ENCODE measurements at regions not wholly inside any gene's neighbourhood (a gene's known extent, or its start where the extent isn't known, plus 50 kb on each side); places are given as distances from the start of the nearest gene placed in this dataset.
"Not testable (repeated sequence)": the region's sequence is repeated elsewhere in the genome, so short reads cannot be mapped to it uniquely, and the experiment has no call there.

DNA sequence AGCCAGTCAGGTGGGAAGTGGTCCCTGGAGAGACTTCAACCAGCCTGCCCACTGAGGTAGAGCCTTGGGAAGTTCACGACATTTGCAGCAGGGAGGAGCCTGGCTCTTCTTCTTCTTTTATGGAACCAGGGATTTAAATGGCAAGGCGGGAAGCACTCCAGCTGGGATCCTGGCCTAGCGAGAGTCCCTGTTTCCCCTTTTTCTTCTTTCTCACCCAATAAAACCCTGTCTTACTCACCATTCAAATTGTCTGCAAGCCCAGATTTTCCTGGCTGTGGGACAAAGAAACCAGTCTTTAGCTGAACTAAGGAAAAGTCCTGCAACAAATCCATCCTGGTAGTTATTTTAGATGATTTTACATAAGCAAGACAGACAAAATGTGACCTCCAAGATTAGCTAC, 503.7 kb downstream of the CDH10 start:
- POLR2A ChIA-PET, result no interaction called here
- no peaks in the 10 kb centered on the region for H3K4me1 Mint-ChIP-seq

DNA sequence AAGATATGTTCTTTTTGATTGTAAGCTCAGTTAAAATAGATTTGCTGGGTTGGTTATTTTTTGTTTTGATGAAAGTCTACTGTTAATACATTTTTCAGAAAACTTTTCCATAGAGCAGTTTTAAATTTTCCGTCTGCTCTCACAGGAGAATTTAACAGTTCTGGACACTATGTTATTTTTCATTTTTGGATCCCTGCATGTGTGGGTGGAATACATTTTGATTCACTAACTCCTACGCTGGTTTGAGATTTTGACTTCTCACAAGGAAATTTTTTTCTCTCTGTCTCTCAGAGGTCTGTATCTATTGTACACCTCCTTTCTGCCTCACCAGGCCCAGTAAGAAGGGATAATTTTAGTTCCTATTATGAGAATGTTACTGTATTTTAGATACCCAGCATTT, 502.4 kb downstream of the CDH10 start:
- peaks cover 5% of the 10 kb centered on the region for H3K9me3 Mint-ChIP-seq
- no peak for DNase-seq
- no peaks in the 10 kb centered on the region for H3K36me3 Mint-ChIP-seq (ENCODE audit: low read depth)
- no peaks in the 10 kb centered on the region for H3K4me1 Mint-ChIP-seq
- ChIA-PET CTCF (no interaction called here), POLR2A (no interaction called here)
- H3K4me3 Mint-ChIP-seq, result no peak overlapping the region
- H3K27ac Mint-ChIP-seq, result no peak overlapping the region
- H3K27me3 Mint-ChIP-seq, result no peaks in the 10 kb centered on the region

More for the DNA sequence above, 503.7 kb downstream of the CDH10 start:
- Mint-ChIP-seq H3K9me3 (peaks cover 5% of the 10 kb centered on the region), H3K27ac (no peak overlapping the region), H3K36me3 (ENCODE audit: low read depth) (no peaks in the 10 kb centered on the region), H3K27me3 (no peaks in the 10 kb centered on the region), H3K4me3 (no peak overlapping the region)
- no peak for DNase-seq
- CTCF ChIA-PET, result no interaction called here

DNA sequence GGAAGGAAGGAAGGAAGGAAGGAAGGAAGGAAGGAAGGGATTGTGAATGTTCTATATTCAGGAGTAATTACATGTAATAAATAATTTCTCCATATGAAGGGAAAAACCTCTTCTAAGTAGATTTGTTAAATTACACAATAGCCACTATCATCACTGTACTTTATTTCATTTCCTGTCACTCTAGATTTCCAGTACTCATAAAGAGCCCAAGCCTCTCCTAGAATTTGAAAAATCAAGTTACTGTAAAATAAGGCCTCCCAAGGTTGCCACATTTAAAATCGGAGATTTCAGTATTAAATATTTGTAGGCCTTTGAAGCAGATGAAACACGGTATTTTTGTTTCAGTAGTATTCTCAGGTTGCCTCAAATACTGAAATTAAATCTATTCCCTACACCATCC, 499.0 kb downstream of the CDH10 start:
- H3K4me1 Mint-ChIP-seq, result no peaks in the 10 kb centered on the region
- CTCF ChIA-PET, result no interaction called here
- no peak overlapping the region for H3K27ac Mint-ChIP-seq
- DNase-seq, result no peak
- peaks cover 9% of the 10 kb centered on the region for H3K9me3 Mint-ChIP-seq
- no peaks in the 10 kb centered on the region for H3K27me3 Mint-ChIP-seq
- POLR2A ChIA-PET, result no interaction called here
- no peak overlapping the region for H3K4me3 Mint-ChIP-seq
- no peaks in the 10 kb centered on the region for H3K36me3 Mint-ChIP-seq (ENCODE audit: low read depth)

DNA sequence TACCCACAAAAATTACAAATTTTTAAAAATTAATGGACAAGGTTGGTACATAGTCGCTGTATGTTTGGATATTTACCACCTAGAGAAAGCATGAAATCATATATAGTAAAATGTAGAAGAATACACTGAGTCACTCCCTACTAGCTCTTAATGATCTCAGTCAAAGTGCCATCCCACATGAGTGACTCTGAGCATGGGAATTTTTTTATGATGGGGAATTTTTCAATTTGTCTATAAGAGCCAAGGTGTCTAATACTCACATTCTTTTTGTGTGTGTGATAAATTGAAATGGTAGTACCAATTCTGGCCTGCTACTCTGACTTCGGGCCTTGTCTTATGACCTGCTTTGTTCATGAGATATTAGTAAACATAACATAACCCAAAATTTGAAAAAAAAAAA, 483.2 kb downstream of the CDH10 start:
- Mint-ChIP-seq H3K36me3 (ENCODE audit: low read depth) (no peaks in the 10 kb centered on the region), H3K27ac (no peak overlapping the region), H3K4me1 (no peaks in the 10 kb centered on the region), H3K27me3 (no peaks in the 10 kb centered on the region), H3K9me3 (peaks cover 12% of the 10 kb centered on the region), H3K4me3 (no peak overlapping the region)
- POLR2A ChIA-PET, result no interaction called here
- DNase-seq, result no peak
- CTCF ChIA-PET, result no interaction called here

DNA sequence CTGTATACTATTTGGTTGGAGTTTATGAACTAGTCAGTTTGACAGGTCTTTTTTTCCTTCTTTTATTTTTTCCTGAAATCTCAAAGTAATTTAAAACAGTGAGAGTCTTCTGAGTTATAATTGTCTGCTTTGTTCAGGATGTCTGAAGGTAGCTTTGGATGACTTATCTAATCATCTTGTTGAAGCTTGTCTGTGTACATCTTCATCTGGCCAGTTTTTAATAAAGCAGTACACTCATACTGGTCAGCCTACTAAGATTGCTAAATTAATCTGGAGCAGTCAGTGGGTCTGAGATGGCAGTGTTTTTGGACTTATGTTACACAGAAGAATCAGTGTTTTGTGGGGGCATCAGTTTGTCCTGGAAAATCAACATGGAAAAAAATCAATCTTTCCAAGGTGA, 482.4 kb downstream of the CDH10 start:
- Mint-ChIP-seq H3K27ac (no peak overlapping the region), H3K4me3 (no peak overlapping the region), H3K27me3 (no peaks in the 10 kb centered on the region), H3K9me3 (peaks cover 20% of the 10 kb centered on the region), H3K4me1 (no peaks in the 10 kb centered on the region), H3K36me3 (ENCODE audit: low read depth) (no peaks in the 10 kb centered on the region)
- CTCF ChIA-PET, result no interaction called here
- POLR2A ChIA-PET, result no interaction called here
- DNase-seq, result no peak

DNA sequence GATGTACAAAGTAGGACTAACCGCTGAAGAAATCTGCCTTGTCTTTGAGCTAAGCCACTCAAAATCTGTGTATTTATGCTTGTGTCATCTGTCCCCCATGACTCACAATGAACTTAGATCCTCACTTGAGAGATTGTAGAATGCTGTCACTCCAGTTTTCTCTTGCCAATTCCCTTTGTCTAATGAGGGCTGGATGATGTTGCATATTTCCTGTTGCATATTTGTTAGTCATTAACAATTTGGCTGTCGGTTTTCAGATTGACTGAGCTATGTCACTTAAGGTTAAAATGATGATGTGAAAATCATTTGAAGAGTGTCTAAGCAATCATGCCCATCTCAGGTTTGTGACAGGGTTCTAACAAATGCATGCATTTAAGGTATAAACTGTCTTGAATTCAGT, 481.7 kb downstream of the CDH10 start:
- Mint-ChIP-seq H3K4me3 (no peak overlapping the region), H3K27me3 (no peaks in the 10 kb centered on the region), H3K4me1 (no peaks in the 10 kb centered on the region), H3K36me3 (ENCODE audit: low read depth) (no peaks in the 10 kb centered on the region), H3K9me3 (peaks cover 20% of the 10 kb centered on the region), H3K27ac (no peak overlapping the region)
- ChIA-PET CTCF (no interaction called here), POLR2A (interaction anchor here (0.6 kb wide), 1 partner anchor 1134 kb away, joined by 3 read pairs; no protein-coding TSS in a partner anchor)
- DNase-seq, result no peak

DNA sequence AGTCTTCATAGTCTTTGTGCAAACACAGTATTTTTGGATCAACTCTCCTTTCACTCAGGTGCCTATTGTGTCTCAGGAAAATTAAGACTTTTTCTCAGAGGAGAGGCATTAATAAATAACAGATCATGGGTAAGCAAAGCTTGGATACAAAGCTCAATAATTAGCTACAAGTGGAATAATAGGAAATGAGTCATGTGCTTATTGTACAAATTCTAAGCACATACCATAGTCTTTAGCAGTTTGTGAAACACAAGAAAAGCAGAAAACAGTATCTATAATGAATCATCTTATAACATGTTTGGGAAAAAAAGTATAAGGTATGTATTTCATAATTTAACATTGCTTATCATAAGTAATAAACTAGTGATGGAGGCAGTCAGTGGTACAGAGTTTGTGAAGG, 477.0 kb downstream of the CDH10 start:
- H3K27ac Mint-ChIP-seq, result no peak overlapping the region
- H3K4me1 Mint-ChIP-seq, result no peaks in the 10 kb centered on the region
- ChIA-PET POLR2A (no interaction called here), CTCF (no interaction called here)
- no peak overlapping the region for H3K4me3 Mint-ChIP-seq
- H3K9me3 Mint-ChIP-seq, result peaks cover 25% of the 10 kb centered on the region
- H3K27me3 Mint-ChIP-seq, result no peaks in the 10 kb centered on the region
- no peaks in the 10 kb centered on the region for H3K36me3 Mint-ChIP-seq (ENCODE audit: low read depth)
- no peak for DNase-seq

DNA sequence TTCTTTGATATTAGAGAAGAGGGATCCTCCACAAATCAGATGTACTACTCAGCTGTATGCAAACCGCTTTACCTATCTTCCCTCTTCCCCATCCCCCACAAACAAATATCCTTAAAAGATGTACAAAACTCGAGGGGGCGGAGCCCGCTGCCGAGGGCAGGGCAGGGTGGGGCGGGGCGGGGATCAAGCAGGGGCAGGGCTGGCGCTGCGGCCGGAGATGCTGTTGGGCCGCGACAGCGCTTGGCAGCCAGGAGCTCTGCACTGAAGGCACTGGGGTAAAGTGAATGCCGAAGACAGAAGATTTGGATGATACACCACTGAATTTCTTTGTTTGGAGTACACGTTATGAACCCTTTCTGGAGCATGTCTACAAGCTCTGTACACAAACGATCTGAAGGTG, 474.8 kb downstream of the CDH10 start:
- H3K27me3 Mint-ChIP-seq, result no peaks in the 10 kb centered on the region
- H3K36me3 Mint-ChIP-seq (ENCODE audit: low read depth), result no peaks in the 10 kb centered on the region
- ChIA-PET CTCF (no interaction called here), POLR2A (no interaction called here)
- H3K9me3 Mint-ChIP-seq, result peaks cover 25% of the 10 kb centered on the region
- no peak overlapping the region for H3K27ac Mint-ChIP-seq
- no peak overlapping the region for H3K4me3 Mint-ChIP-seq
- no peak for DNase-seq
- H3K4me1 Mint-ChIP-seq, result no peaks in the 10 kb centered on the region

DNA sequence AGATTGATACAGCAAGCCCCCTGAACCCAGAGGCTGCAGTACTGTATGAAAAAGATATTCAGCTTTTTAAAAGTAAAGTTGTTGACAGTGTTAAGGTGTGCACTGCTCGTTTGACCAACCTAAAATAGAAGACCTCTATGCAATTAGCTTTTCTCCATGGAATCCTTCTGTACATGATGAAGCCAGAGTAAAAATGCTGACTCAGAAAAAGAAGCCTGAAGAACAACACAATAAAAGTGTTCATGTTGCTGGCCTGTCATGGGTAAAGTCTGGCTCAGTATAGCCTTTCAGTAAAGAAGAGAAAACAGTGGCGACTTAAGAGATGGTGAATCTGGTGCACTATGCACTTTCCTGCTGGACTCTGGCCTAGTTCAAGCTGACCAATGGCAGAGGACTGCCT, 473.8 kb downstream of the CDH10 start:
- H3K4me3 Mint-ChIP-seq; DNase-seq; H3K36me3 Mint-ChIP-seq (ENCODE audit: low read depth); H3K27ac Mint-ChIP-seq; CTCF ChIA-PET; H3K27me3 Mint-ChIP-seq; POLR2A ChIA-PET; H3K4me1 Mint-ChIP-seq: not testable (repeated sequence)
- H3K9me3 Mint-ChIP-seq, result peaks cover 24% of the 10 kb centered on the region

DNA sequence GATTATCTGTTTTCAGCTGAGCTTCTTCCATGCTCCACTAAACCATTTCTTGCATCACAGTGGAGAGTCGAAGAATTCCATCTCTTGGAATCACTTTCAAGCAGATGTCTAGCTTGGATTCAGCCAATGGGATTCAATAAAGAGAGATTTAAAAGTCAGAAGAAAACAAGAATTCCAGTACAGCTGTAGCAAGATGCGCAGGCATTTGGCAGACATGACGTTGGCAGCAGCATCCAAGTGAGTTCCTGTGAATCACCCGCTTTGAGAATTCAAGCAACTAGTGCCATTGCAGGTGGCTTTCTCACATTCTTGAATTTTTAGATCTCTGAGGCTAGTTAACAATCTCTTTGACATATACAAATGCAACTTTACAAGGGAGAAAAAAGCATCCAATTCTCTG, 467.0 kb downstream of the CDH10 start:
- no peak for DNase-seq
- Mint-ChIP-seq H3K27ac (no peak overlapping the region), H3K27me3 (no peaks in the 10 kb centered on the region), H3K4me1 (no peaks in the 10 kb centered on the region), H3K4me3 (no peak overlapping the region), H3K36me3 (ENCODE audit: low read depth) (no peaks in the 10 kb centered on the region), H3K9me3 (no peaks in the 10 kb centered on the region)
- POLR2A ChIA-PET, result no interaction called here
- CTCF ChIA-PET, result no interaction called here

DNA sequence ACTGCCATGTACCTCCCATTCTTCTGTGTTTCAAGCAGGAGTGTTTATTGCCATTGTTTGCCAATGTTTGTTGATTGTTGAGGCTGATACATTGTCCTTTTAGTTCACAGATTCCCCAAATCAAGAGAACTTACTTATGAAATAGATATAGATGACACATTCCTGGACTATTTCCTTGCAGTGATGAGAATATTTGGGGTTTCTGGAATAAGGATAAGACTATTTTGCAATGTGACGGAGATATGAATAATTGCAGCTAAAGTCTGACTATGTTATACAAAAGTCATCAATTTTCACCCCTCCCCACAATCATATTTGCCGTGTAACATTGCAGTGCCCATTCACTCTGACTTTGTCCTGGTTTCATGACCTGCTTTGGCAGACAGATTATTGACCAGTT, 460.8 kb downstream of the CDH10 start:
- H3K27me3 Mint-ChIP-seq, result no peaks in the 10 kb centered on the region
- H3K27ac Mint-ChIP-seq, result no peak overlapping the region
- H3K9me3 Mint-ChIP-seq, result peaks cover 4% of the 10 kb centered on the region
- H3K4me3 Mint-ChIP-seq, result no peak overlapping the region
- ChIA-PET POLR2A (no interaction called here), CTCF (no interaction called here)
- DNase-seq, result no peak
- no peaks in the 10 kb centered on the region for H3K4me1 Mint-ChIP-seq
- no peaks in the 10 kb centered on the region for H3K36me3 Mint-ChIP-seq (ENCODE audit: low read depth)

DNA sequence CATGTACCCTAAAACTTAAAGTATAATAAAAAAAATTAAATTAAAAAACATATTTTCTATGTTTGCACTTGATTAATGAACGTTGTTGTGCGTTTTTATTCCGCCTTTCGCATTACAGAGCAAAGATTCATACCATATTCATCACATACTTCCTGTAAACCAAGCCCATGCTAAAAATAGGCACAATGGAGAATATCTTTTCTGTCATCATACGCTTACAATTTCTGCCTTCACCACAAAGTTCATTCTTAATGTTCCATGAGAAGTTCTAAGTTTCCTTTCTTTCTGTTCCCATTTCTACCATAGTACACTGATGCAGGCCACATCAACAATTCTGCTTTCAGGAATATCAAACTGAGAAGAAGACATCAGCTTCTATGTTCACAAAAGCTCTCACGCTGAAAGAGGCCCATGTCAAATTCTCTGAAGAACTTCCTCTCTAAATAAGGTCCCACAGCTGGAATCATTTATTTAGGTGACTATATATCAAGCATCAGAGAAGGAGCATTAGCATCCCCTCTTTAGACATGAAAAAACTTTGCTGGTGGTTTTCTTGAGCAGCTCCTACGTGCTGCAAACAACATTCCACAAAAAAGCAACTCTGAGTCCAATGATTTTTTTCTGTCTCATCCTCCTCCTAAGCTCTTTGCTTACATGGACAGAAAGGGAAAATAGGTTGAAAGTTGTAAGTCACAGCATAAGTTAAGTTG, 456.4 kb downstream of the CDH10 start:
- no peaks in the 10 kb centered on the region for H3K36me3 Mint-ChIP-seq (ENCODE audit: low read depth)
- ChIA-PET POLR2A (no interaction called here), CTCF (no interaction called here)
- no peaks in the 10 kb centered on the region for H3K27me3 Mint-ChIP-seq
- H3K27ac Mint-ChIP-seq, result no peak overlapping the region
- DNase-seq, result no peak
- no peak overlapping the region for H3K4me3 Mint-ChIP-seq
- no peaks in the 10 kb centered on the region for H3K4me1 Mint-ChIP-seq
- H3K9me3 Mint-ChIP-seq, result peaks cover 10% of the 10 kb centered on the region

DNA sequence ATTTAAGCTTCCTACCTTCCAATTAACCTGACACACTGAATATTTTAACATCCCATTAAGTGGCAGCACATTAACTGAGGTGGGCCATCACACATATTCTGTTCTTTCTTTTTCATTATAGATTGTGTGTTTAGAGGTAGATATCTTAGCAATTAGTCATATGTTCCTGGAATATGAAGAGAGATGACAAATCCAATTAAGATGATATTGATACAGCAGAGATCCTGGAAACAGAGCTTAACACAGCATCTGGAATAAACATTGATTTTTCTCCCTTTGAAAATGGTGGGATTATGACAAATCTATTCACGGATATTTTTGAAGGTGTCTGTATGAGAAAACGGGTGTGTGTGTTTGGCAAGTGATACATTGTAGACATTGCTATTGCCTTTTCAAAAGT, 448.0 kb downstream of the CDH10 start:
- CTCF ChIA-PET, result no interaction called here
- DNase-seq, result no peak

DNA sequence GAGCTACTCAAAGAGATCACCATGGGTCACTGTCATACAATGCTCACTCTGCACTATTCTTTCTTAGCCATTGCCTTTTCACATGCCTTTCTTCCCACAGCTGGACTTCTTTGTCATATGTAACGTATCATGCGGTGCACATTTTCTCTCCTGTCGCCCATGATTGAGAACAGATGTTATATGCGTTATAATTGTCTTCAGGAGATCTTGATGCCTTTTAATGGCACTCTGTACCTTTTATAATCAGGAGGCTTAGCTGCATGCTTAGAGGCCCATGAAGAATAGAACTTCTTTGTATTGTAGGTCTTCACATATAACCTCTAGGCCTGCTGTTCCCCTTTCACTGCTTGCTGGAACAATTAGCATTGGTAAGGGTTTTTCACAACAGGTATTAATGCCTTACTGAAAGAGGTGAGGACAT, 436.1 kb downstream of the CDH10 start:
- DNase-seq, result no peak
- CTCF ChIA-PET, result no interaction called here
- POLR2A ChIA-PET, result no interaction called here
- peaks cover 16% of the 10 kb centered on the region for H3K9me3 Mint-ChIP-seq
- H3K4me1 Mint-ChIP-seq, result no peaks in the 10 kb centered on the region
- no peak overlapping the region for H3K27ac Mint-ChIP-seq
- no peaks in the 10 kb centered on the region for H3K36me3 Mint-ChIP-seq (ENCODE audit: low read depth)
- H3K4me3 Mint-ChIP-seq, result no peak overlapping the region
- no peaks in the 10 kb centered on the region for H3K27me3 Mint-ChIP-seq

More for the DNA sequence above, 448.0 kb downstream of the CDH10 start:
- POLR2A ChIA-PET, result no interaction called here
- Mint-ChIP-seq H3K4me3 (no peak overlapping the region), H3K36me3 (ENCODE audit: low read depth) (no peaks in the 10 kb centered on the region), H3K27me3 (no peaks in the 10 kb centered on the region), H3K27ac (no peak overlapping the region), H3K4me1 (no peaks in the 10 kb centered on the region), H3K9me3 (peaks cover 7% of the 10 kb centered on the region)

DNA sequence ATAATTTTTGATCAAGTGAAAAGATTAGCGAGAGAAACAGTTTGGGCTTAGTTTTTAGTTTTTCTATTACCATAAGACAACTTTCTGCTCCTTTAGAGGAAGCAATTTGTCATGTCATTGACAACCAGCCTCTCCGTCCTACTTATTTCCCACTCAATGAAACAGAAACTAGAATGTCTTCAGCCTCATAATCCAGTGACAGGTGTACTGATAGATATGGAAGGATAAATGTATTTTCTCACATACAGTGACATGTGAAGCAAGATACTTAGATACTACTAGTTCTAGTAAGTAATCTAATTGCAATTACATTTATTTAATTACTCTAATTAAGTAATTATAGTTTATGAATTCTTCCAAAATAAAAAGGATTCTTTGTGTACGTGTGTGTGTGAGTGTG, 429.7 kb downstream of the CDH10 start:
- Mint-ChIP-seq H3K27ac (no peak overlapping the region), H3K27me3 (no peaks in the 10 kb centered on the region), H3K36me3 (ENCODE audit: low read depth) (no peaks in the 10 kb centered on the region), H3K9me3 (peaks cover 7% of the 10 kb centered on the region), H3K4me3 (no peak overlapping the region), H3K4me1 (no peaks in the 10 kb centered on the region)
- ChIA-PET CTCF (no interaction called here), POLR2A (no interaction called here)
- no peak for DNase-seq

Measured in activated CD4-positive, alpha-beta memory T cell treated with anti-CD3 and anti-CD28 coated beads, Interleukin-2, amount 10 ng/mL, durations not matched to agents 7 days and 5 days (primary cell).